HG03139 (cell line): ENCODE measurements at regions not wholly inside any gene's neighbourhood (a gene's known extent, or its start where the extent isn't known, plus 50 kb on each side); places are given as distances from the start of the nearest gene placed in this dataset.
"Not testable (repeated sequence)": the region's sequence is repeated elsewhere in the genome, so short reads cannot be mapped to it uniquely, and the experiment has no call there.

ENCODE experiments used
- ATAC-seq: cut with Tn5 transposase; IDR thresholded peaks from one replicate; pipeline ENCODE4 v1.9.1; 2021; ENCODE audit not compliant: unreplicated experiment

DNA sequence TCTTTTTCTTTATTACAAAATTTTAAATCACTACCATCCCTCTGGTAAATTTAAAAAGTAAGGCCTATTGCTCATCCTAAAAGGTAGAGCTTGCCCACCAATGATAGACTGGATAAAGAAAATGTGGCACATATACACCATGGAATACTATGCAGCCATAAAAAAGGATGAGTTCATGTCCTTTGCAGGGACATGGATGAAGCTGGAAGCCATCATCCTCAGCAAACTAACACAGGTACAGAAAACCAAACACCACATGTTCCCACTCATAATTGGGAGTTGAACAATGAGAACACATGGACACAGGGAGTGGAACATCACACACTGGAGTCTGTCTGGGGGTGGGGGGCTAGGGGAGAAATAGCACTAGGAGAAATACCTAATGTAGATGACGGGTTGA, 155.2 kb upstream of the NOCT start:
- not testable (repeated sequence) for ATAC-seq

DNA sequence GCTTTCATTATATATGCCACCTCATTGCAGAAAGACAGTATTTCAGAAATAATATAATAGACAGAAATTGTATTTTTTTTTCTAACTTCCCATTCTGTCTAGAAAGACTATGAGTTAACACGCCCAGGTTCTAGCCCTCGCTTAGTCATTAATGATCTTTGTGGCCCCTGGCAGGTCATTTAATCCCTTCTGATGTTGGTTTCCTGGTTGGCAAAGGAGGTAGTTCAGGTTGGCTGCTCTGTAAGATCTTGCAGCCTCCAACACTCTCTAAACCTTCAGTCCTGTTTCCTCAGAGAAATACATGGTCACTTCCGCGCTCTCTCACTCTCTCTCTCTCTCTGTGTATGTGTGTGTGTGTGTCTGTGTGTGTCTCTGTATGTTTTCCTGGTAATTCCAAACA, 156.3 kb upstream of the NOCT start:
- ATAC-seq, result no peak

DNA sequence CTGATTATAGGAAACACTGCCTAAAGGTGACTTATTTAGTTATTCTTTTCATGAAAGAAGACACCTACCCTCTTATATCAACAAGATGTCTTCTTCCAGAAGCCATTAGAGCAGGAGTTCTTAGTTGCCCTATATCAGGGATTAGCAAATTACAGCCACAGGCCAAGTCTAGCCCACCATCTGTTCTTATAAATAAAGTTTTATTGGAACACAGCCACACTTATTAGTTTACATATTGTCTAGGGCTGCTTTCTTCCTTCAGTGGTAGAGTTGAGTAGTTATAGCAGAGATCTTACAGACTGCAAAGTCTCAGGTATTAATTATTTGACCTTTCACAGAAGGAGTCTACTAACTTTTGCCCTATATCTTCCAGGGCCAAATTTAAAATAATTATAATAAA, 157.2 kb upstream of the NOCT start:
- ATAC-seq, result no peak

DNA sequence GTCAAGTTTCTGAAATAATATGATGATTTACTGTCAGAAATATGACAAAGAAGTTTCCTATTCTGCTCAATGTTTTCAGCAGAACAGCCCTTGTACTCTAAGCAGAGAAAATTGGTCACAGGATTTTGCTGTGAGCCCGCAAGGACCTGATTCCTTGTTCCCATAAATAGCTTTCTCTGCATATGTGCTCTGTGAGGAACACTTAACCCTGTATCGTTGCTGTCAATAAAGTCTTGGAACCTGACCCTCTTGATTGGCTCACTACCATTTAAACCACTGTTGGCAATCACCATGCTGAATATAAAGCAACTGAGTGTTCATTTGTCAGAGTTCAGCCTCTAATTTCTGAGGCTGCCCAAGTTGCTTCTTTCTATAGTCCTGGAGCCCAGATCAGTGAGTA, 158.2 kb upstream of the NOCT start:
- no peak for ATAC-seq

DNA sequence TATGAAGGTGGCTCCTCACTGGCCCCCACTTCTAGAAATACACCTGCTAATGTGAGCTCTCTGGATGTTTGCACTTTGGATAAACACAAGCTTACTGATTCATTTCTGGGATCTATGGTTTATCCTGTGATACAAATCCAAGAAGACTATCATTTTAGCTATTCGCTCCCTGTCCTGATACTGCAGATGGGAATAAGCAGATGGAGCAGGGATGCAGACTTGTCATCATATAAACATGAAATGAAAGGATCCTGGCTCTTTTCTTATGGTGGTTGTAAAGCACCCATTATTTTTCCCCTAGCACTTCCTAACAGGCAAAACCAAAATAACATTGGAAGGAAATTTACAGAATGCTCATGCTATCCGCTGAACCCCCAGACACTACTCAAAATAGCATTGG, 162.9 kb upstream of the NOCT start:
- no peak for ATAC-seq

DNA sequence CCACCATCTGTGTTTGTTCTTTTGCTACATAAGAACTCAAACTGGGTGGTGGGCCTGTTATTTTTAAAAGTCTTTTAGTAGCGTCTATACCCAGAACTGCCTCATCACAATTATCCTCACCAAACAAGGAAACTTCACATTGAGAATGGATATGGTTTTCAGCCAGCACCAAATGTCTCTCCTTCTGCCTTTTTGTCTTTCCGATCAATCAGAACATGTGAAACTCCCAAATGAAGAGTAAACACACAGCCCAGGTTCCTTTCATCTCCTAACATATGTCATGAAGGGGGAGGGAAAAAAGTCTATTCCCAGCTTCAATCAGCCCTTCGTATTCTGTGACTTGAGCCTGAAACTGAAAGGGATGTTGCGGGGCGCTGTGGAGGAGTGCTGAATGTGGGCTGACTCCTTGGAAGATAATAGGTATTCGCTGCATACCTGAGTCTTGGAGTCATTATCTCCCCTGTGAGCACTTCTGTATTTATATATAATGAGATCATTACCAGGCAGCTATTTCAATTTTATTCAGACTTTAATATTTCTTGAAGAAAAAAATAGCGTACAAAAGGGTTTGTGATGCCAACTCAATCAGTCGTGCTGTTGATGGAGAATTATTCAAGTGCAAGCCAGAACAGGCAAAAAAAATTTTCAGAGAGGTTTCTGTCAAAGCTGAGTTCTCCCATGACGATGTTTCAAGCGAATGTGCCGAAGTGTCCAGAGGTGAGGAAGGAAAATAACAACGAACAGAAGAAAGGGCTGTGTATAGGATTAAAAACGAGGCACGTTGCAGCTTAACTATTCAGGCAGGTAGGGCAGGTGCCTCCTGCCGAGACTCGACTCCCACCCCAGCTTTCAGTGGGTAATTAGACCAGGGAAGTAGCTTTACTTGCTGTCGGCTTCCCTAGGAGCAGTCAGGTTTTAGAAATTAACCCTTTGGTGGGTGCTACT, 163.9 kb upstream of the NOCT start:
- no peak for ATAC-seq

DNA sequence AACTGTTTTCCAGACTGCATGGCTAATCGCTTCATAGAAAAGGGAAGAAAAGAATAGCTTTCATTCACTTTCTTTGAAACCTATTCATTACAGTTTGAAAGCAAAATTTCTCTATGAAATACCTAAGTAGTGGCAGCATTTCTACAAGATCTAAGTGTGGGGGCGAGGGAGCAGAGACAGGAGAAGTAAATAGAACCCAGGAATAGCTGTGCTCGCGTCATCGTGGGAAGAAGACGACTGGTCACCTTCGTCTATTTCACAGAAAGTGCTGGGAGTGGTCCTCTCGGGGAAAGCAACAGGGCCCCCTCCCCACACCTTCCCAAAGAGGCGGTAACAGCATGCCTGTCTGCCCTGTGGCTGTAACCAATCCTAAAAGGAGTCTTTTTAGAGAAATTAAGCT, 169.9 kb upstream of the NOCT start:
- ATAC-seq, result no peak

DNA sequence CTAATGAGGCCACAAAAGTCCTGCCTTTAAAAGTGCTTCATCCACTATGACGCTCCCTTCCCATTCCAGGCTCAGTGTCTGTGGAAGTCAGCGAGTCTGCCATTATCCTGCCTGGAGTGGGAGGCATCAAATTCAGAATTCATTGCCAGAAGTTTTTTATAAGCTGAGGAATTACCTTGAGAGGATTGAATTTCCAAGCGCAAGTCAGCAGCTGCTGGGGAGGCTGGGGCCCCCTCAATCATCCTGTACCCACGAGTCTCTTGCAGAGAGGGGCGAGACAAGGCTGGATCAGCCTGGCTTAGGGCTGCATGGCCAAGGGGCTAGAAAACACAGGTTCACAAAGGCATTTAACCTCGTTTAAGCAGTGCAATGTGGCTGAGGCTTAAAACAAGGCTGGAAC, 170.5 kb upstream of the NOCT start:
- no peak for ATAC-seq

DNA sequence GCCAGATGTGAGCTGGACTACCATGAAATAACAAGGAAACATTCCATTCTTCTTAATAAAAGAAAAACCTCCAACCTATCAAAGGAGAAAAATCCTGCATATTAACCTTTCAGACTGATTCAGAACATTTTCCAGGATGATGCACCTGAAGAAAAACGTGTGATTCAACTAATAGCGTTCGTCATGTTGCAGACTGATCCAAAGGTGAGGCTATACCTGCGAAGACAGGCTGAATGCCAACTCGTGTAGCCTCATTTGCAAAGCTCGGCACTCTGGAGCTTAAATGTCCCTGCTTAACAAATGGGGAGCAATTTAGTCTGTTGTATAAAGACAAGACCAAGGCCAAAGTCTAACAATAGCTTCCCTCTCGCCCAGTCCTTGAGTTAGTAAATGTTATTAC, 172.0 kb upstream of the NOCT start:
- ATAC-seq, result no peak

DNA sequence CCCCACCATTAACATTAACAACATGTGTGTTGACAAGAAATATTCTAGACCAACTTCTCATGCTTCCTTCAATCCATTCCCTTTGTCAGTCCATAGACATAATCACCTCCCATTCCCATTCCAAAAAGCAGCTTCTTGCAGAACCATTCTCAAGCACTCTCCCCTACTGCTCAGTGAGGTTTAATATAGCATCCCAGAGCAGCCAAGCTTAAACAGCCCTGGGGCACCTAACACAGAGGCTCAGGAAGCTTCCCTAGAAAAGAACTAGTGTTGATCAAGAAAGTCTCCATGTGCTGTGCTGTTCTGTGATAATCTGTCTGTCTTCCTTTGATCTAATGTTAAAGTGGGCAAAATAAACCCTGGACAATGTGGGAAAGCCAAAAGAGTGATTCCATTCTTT, 174.2 kb upstream of the NOCT start:
- no peak for ATAC-seq

DNA sequence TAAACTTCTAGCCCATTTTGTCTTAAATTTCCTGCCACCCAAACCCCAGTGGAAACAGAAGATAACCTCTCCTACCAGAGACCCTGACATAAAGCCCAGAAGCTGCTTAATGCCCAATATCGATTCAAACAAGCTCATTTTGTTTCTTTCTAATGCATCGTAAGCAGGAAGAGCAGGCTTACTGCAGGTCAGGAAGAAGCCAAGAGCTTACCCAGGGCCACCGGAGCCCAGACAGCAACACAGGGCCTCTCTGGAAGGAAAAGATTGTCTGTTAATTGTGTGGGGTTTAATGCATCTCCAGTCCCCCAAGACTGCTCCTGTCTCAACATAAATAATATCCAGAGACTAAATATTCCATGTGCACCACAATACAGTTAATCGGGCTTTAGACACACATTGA, 177.3 kb upstream of the NOCT start:
- no peak for ATAC-seq

DNA sequence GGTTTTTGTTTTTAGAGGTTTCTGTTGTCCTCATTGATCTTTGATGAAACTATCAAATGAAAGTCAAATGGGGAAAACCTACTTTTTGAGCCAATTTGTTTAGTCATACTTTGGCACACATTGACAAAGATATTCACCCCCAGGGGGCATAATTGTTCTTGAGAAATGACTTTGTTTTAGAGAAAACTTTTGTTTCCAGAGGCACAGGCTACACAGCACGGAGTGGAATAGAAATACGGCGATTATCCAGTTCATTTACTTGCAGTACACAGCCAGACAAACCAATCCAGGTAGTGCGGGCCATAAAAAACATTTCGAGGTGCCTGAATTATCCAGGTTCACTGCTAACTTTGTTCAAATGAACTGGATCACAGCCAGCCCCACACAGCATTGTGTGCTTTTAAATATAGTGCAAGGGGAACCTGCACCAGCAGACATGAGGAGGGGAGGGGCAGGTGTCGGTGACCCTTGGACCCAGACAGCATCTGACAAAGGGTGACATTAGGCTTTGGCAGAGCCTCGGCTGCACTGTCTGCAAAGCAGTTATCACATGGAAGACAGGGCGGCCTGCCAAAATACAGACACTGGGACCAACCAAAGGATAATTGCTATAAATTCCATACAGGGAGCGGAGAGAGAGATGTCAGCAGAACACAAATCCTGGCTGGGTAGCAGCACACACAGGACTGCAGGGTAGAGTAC, 179.6 kb upstream of the NOCT start:
- no peak for ATAC-seq

DNA sequence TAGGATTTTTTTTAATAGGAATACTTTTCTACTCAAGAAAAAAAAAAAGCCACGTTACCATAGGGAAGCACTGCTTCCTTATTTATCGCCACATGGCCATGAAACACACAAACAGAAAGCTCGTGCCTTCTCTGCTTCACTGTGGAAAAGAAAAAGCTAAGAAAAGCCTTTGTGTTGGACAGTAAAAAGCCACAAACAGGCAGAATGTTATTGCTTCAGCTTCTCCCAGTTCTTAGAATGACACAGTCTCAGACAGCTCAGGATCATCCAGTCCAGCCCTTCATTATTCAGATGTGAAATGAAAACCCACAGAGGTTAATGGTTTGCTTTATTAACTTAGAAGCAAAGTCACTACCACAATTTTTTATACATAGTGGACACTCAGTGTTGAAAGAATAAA, 181.6 kb upstream of the NOCT start:
- ATAC-seq, result peak; percentile 69

DNA sequence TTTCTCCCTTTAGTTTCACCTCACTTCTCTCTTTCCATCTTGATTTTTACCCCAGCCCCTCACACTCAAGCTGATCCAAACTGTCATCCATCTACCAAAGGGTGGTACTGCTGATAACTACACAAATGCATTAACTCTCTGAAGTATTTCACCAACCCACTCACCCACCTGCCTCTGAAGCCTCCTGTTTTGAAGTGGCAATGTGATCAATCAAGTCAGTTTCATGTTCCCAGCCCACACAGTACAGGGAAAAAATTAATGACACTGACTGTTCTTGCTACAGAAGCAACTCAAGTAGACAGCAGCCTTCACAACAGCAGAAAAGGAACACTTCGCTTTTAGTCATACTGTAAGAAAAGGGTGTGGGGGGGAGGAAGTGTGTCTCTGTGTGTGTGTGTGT, 183.0 kb upstream of the NOCT start:
- ATAC-seq, result no peak

DNA sequence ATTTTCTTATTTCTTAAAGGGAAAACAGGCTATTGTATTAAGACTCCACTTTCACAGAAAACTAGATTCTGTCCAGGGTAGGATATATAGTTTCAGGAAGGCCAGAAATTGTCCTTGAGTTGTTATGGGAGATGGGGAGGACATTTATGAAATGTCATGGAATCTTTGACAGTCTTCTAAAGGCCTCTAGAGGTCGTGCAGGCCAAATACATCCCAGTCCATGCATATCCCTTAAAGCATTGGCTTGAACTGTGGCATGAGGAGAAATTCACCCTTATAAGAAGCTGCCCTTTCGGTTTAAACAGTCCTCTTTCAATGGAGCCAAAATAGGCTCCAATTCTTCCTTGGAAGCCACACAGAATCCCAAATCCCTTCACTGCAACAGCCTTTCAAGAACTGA, 183.6 kb upstream of the NOCT start:
- ATAC-seq, result no peak

DNA sequence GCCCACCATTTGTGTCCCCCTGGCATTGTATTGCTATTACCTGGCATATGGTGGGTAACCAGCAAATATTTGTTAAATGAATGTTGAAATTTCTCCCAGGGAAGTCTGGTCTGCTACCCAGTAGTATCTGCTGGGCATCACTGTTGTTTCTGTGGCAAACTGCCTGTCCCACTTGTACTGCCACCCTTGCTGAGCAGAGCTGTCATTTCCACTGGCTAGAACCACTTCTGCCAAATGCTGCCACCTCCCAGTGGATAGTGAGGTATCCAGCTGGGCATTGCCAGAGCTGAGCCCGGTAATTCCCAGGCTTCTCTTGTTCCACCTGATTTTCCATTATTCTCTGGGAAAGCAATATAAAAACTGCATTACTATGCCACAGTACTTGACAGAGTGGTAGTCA, 186.7 kb upstream of the NOCT start:
- ATAC-seq, result no peak

DNA sequence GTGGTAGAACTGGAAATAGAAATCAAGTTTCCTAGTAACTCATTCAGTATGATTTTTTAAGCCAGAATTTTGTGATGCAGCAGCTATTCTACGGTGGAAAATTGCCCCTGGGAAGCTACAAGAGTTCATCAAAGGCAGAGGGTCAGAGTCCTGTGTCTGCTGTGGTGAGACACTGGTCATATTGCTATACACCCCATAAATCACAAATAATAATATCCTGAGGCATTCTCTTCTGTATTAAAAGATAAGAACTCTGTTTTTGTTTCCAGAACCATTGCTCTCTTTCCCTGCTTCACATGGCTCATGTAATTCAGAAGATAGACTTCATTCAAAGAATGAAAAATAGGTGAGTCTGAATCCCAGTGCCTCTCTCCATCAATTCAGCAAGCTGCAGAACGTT, 188.8 kb upstream of the NOCT start:
- no peak for ATAC-seq

DNA sequence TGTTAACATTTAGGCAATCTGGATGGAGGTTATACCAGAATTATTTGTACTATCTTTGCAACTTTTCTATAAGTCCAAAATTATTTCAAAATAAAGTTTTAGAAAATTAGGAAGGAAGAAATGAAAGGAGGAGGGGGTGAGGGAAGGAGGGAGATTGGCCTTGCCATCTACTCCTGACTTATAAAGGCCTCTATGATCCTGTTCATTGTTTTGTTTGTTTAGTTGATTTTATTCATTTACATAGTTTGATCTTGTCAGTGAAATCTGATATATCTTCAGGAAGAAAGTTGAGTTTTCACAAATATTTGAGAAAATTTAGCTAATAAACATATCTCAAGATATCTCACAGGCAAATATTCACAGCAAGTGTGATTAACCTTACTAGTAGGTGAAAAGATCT, 189.3 kb upstream of the NOCT start:
- no peak for ATAC-seq

DNA sequence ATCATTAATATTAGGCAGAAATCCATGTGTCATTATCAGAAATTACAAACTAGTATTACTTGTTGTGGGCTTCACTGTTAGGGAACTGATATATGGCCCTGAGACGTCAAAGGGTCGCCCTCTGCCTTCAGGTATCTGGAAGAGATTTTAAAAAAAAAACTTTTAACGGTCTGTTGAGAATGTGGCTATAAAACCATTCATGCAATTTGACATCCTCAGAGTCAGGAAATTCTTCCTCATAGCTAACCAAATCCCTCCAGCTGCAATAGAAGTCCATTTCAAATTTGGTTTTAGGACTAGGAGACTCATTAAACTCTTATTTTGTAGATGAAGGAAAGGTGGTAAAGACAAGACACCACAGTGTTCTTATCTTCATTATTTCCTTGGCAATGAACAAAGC, 194.2 kb upstream of the NOCT start:
- ATAC-seq, result no peak

DNA sequence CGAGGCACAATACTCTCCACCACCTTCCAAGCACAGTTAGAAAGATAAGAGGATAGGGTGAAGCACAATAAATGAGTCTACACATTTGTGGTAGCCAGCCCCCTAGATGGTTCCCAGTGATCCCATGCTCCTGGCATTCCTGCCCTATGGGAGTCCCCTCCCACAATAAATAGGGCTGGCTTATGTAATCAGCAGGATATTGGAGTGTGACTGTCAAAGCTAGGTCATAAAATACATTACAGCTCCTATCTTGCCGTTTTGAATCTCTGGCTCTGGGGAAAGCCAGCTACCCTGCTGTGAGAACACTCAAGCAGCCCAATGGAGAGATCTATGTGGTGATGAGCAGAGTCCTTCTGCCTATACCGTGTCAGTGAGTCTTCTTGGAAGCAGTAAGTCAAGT, 198.7 kb upstream of the NOCT start:
- no peak for ATAC-seq

DNA sequence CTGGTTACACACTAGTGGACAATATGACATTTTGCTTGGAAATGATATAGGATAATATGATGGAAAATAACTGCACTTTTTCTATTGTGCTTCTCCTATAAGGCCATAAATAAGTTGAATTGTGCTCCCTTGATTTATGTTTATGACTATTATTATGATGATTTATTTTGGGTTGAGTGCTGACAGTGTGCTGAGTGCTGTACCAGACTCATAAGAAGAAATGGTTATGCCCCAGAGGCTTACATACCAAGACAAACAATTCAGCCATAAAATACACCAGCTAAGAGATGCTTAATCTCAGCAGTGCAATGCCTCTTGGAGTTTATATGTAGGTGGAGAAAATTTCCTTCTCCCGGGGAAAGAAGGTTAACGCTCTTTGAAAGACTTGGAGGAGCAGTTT, 199.8 kb upstream of the NOCT start:
- ATAC-seq, result no peak

DNA sequence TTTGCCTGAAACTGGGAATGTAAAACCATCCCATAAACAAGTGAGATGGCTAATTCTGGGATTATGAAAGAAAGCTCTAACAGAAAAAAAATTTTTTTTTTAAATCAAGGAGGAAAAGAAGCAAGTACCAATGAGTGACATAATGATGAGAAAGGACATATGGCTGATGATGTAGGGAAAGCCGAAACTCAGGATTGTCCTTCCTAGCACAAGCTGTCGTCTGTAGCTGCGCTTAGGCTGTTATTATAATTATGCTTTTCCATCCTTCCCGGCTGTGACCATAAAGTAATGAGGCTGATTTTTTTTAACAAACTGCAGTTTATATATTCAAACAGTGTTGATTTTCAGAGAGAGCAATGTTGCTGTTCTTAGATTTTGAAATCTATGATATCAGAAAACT, 209.8 kb upstream of the NOCT start:
- ATAC-seq, result no peak

DNA sequence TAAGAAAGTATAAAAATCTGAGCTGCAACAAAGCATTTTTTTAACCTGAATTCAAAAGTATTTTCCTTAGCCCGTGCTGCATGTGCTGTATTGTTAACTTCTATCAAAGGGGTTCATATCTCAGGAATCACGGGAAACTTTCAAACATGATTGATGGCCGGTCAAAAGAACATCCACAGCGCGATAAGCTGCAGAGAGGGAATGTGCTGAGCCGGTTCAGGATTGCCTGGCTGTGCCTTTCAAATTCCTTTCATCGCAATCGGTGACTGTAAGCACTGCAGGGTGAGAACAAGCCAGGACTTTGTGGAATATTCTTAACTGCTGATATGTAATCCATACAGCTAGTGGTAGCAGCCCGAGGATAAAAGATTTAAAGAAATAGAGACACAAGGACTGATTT, 210.9 kb upstream of the NOCT start:
- ATAC-seq, result no peak
